Ectodermal cell (in vitro differentiated cells): ENCODE measurements at regions not wholly inside any gene's neighbourhood (a gene's known extent, or its start where the extent isn't known, plus 50 kb on each side); places are given as distances from the start of the nearest gene placed in this dataset.
"Not testable (repeated sequence)": the region's sequence is repeated elsewhere in the genome, so short reads cannot be mapped to it uniquely, and the experiment has no call there.

Experiments used
- H3K27ac ChIP-seq: 2 replicates; pipeline ENCODE4 v1.7.0; 2013; ENCODE audit warnings: mild to moderate bottlenecking, low read depth, low read length; ENCODE audit not compliant: insufficient read depth, poor library complexity, severe bottlenecking
- H3K27me3 ChIP-seq: 2 replicates; pipeline ENCODE4 v1.7.0; 2013; ENCODE audit warnings: mild to moderate bottlenecking, low read length; ENCODE audit not compliant: insufficient read depth, control insufficient read depth, poor library complexity, severe bottlenecking
- H3K36me3 ChIP-seq: one replicate; pipeline ENCODE4 v1.7.0; 2013; ENCODE audit warnings: low read length; ENCODE audit not compliant: control insufficient read depth, insufficient read depth
- H3K4me1 ChIP-seq: one replicate; pipeline ENCODE4 v1.7.0; 2013; ENCODE audit warnings: low read length; ENCODE audit not compliant: control insufficient read depth, insufficient read depth
- H3K4me3 ChIP-seq: 2 replicates; pipeline ENCODE4 v1.7.0; 2013; ENCODE audit warnings: low read depth, low read length, control low read depth; ENCODE audit not compliant: insufficient read depth
- H3K9me3 ChIP-seq: 2 replicates; pipeline ENCODE4 v1.7.0; 2013; ENCODE audit warnings: mild to moderate bottlenecking, low read length, moderate library complexity; ENCODE audit not compliant: control insufficient read depth
- WGBS, 2 experiments: methylation state at CpG; one replicate each; pipeline ENCODE4 v1.1.7; 2013; ENCODE audit warnings: missing lambda C conversion rate in 2 of 2; 5-methylcytosine and 5-hydroxymethylcytosine counted together

- no peak overlapping the region for H3K4me3 ChIP-seq
- H3K36me3 ChIP-seq = no peaks in the 10 kb centered on the region
- peaks cover 6% of the 10 kb centered on the region for H3K4me1 ChIP-seq
- 20 to 21% methylated on average over 1 of the region's 1 CpG for WGBS, 2 experiments
- no peak overlapping the region for H3K27ac ChIP-seq
- no peaks in the 10 kb centered on the region for H3K9me3 ChIP-seq
- no peaks in the 10 kb centered on the region for H3K27me3 ChIP-seq
Measured at GRCh38 chr6:86756640-86757229, 180.6 kb upstream of the HTR1E start.

GRCh38 chr6:86744048-86744447 is 193.3 kb upstream of the HTR1E start:
- Histone ChIP-seq H3K4me1 (no peaks in the 10 kb centered on the region), H3K36me3 (no peaks in the 10 kb centered on the region), H3K9me3 (no peaks in the 10 kb centered on the region), H3K27ac (no peak overlapping the region), H3K4me3 (no peak overlapping the region), H3K27me3 (no peaks in the 10 kb centered on the region)
- WGBS, 2 experiments = no CpG with 5 or more reads among the region's 1 CpG

- no peaks in the 10 kb centered on the region for H3K36me3 ChIP-seq
- H3K4me3 ChIP-seq = no peak overlapping the region
- 96 to 97% methylated on average over 1 of the region's 1 CpG for WGBS, 2 experiments
- no peaks in the 10 kb centered on the region for H3K9me3 ChIP-seq
- H3K27ac ChIP-seq = no peak overlapping the region
- H3K4me1 ChIP-seq = no peaks in the 10 kb centered on the region
- no peaks in the 10 kb centered on the region for H3K27me3 ChIP-seq
Measured at GRCh38 chr6:86738078-86738477, 199.2 kb upstream of the HTR1E start.

GRCh38 chr6:86731631-86732030 is 205.7 kb upstream of the HTR1E start:
- not testable (repeated sequence) for H3K27me3 ChIP-seq

GRCh38 chr6:86730772-86731171 is 206.6 kb upstream of the HTR1E start:
- not testable (repeated sequence) for H3K36me3 ChIP-seq, H3K27me3 ChIP-seq, H3K27ac ChIP-seq, H3K4me3 ChIP-seq, H3K4me1 ChIP-seq, H3K9me3 ChIP-seq
- WGBS, 2 experiments = 94% methylated on average over 4 of the region's 4 CpGs

More at GRCh38 chr6:86731631-86732030, 205.7 kb upstream of the HTR1E start:
- not testable (repeated sequence) for H3K27ac ChIP-seq, H3K36me3 ChIP-seq, H3K4me3 ChIP-seq, H3K4me1 ChIP-seq, H3K9me3 ChIP-seq
- 79 to 83% methylated on average over 7 to 8 of the region's 8 CpGs for WGBS, 2 experiments

GRCh38 chr6:86730216-86730615 is 207.1 kb upstream of the HTR1E start:
- WGBS, 2 experiments = 0% methylated on average over 1 of the region's 1 CpG
- Histone ChIP-seq H3K4me3 (no peak overlapping the region), H3K36me3 (no peaks in the 10 kb centered on the region), H3K27ac (no peak overlapping the region), H3K27me3 (no peaks in the 10 kb centered on the region), H3K9me3 (no peaks in the 10 kb centered on the region), H3K4me1 (no peaks in the 10 kb centered on the region)

GRCh38 chr6:86728976-86729375 is 208.4 kb upstream of the HTR1E start:
- WGBS, 2 experiments = 42% methylated on average over 2 of the region's 2 CpGs

GRCh38 chr6:86724695-86725094 is 212.6 kb upstream of the HTR1E start:
- Histone ChIP-seq H3K9me3 (no peaks in the 10 kb centered on the region), H3K36me3 (no peaks in the 10 kb centered on the region), H3K27me3 (no peaks in the 10 kb centered on the region), H3K27ac (no peak overlapping the region), H3K4me3 (no peak overlapping the region), H3K4me1 (peaks cover 5% of the 10 kb centered on the region)
- WGBS, 2 experiments = 91 to 94% methylated on average over 4 of the region's 4 CpGs

More at GRCh38 chr6:86728976-86729375, 208.4 kb upstream of the HTR1E start:
- H3K36me3 ChIP-seq = no peaks in the 10 kb centered on the region
- H3K27ac ChIP-seq = no peak overlapping the region
- no peaks in the 10 kb centered on the region for H3K4me1 ChIP-seq
- no peaks in the 10 kb centered on the region for H3K9me3 ChIP-seq
- H3K4me3 ChIP-seq = no peak overlapping the region
- no peaks in the 10 kb centered on the region for H3K27me3 ChIP-seq

- H3K9me3 ChIP-seq = no peaks in the 10 kb centered on the region
- H3K36me3 ChIP-seq = no peaks in the 10 kb centered on the region
- peaks cover 5% of the 10 kb centered on the region for H3K4me1 ChIP-seq
- 85 to 92% methylated on average over 4 of the region's 4 CpGs for WGBS, 2 experiments
- no peak overlapping the region for H3K27ac ChIP-seq
- H3K4me3 ChIP-seq = no peak overlapping the region
- H3K27me3 ChIP-seq = no peaks in the 10 kb centered on the region
Measured at GRCh38 chr6:86723729-86724128, 213.6 kb upstream of the HTR1E start.

- H3K4me3 ChIP-seq = no peak overlapping the region
- H3K36me3 ChIP-seq = no peaks in the 10 kb centered on the region
- no peak overlapping the region for H3K27ac ChIP-seq
- H3K9me3 ChIP-seq = no peaks in the 10 kb centered on the region
- H3K27me3 ChIP-seq = no peaks in the 10 kb centered on the region
- H3K4me1 ChIP-seq = peaks cover 5% of the 10 kb centered on the region
- 92 to 95% methylated on average over 3 of the region's 3 CpGs for WGBS, 2 experiments
Measured at GRCh38 chr6:86723151-86723550, 214.2 kb upstream of the HTR1E start.

GRCh38 chr6:86722131-86722530 is 215.2 kb upstream of the HTR1E start:
- Histone ChIP-seq H3K27me3 (no peaks in the 10 kb centered on the region), H3K27ac (no peak overlapping the region), H3K4me1 (peaks cover 5% of the 10 kb centered on the region), H3K9me3 (no peaks in the 10 kb centered on the region), H3K4me3 (no peak overlapping the region), H3K36me3 (no peaks in the 10 kb centered on the region)
